CD14-positive monocyte (primary cell): ENCODE measurements at regions not wholly inside any gene's neighbourhood (a gene's known extent, or its start where the extent isn't known, plus 50 kb on each side); places are given as distances from the start of the nearest gene placed in this dataset.

Source experiments
- DNase-seq, 3 donors: peaks; one replicate each; pipeline ENCODE4 v3.0.0-alpha.2; 2011 to 2022
- H2AFZ ChIP-seq: 2 replicates; pipeline ENCODE4 v1.6.0; 2012; ENCODE audit warnings: mild to moderate bottlenecking, low read depth, low read length, inconsistent platforms; ENCODE audit not compliant: insufficient read depth, poor library complexity, severe bottlenecking
- H3K27ac ChIP-seq, 2 donors: 1 replicate in 1 of 2; 2 replicates in 1 of 2; pipeline ENCODE4 v1.5.1; 2012 to 2013; ENCODE audit warnings: low read length in 2 of 2, control low read depth in 1 of 2, inconsistent platforms in 1 of 2, low read depth in 1 of 2, mild to moderate bottlenecking in 1 of 2
- H3K27me3 ChIP-seq, 2 donors: one replicate each; pipeline versions ENCODE4 v1.6.0 to v1.6.1; 2011 to 2013; ENCODE audit warnings: low read length in 2 of 2; ENCODE audit not compliant: control insufficient read depth in 2 of 2, insufficient read depth in 2 of 2
- H3K36me3 ChIP-seq, 2 donors: replicated peaks in 1 of 2; 1 replicate in 1 of 2; 2 replicates in 1 of 2; pipeline versions ENCODE4 v1.5.1 to v1.6.1; 2012 to 2013; ENCODE audit warnings: low read length in 2 of 2, control low read depth in 1 of 2, inconsistent platforms in 1 of 2, mild to moderate bottlenecking in 1 of 2; ENCODE audit not compliant: insufficient read depth in 2 of 2, control insufficient read depth in 1 of 2
- H3K4me1 ChIP-seq, 2 donors: 1 replicate in 1 of 2; 2 replicates in 1 of 2; pipeline versions ENCODE4 v1.5.1 to v1.6.1; 2012 to 2013; ENCODE audit warnings: low read length in 2 of 2, control low read depth in 1 of 2, inconsistent platforms in 1 of 2, mild to moderate bottlenecking in 1 of 2, moderate library complexity in 1 of 2; ENCODE audit not compliant: insufficient read depth in 2 of 2, control insufficient read depth in 1 of 2
- H3K4me2 ChIP-seq: replicated peaks from 2 replicates; pipeline ENCODE3; 2012; ENCODE audit warnings: low read length, moderate library complexity, mild to moderate bottlenecking; ENCODE audit not compliant: poor library complexity, severe bottlenecking; ENCODE audit errors: extremely low read depth
- H3K4me3 ChIP-seq, 3 experiments: fragments of 200-600 bp in 1 of 3; sonication (generic) in 1 of 3; replicated peaks in 1 of 3; 1 replicate in 2 of 3; 2 replicates in 1 of 3; pipeline ENCODE4 v1.5.1; 2011 to 2013; ENCODE audit warnings: low read length in 3 of 3, mild to moderate bottlenecking in 3 of 3, control low read depth in 2 of 3, low read depth in 2 of 3, inconsistent platforms in 1 of 3, moderate library complexity in 1 of 3
- H3K79me2 ChIP-seq: 2 replicates; pipeline ENCODE4 v1.6.0; 2012; ENCODE audit warnings: mild to moderate bottlenecking, control low read depth, inconsistent platforms, low read length, moderate library complexity; ENCODE audit not compliant: insufficient read depth
- H3K9ac ChIP-seq: 2 replicates; pipeline ENCODE4 v1.6.0; 2017; ENCODE audit warnings: low read length, mild to moderate bottlenecking; ENCODE audit not compliant: insufficient read depth, poor library complexity, severe bottlenecking
- H3K9me3 ChIP-seq, 2 donors: replicated peaks in 1 of 2; 1 replicate in 1 of 2; 2 replicates in 1 of 2; pipeline versions ENCODE4 v1.5.1 to v1.6.1; 2012 to 2013; ENCODE audit warnings: low read length in 2 of 2, control low read depth in 1 of 2; ENCODE audit not compliant: control insufficient read depth in 1 of 2, insufficient read depth in 1 of 2
- H4K20me1 ChIP-seq: 2 replicates; pipeline ENCODE4 v1.6.0; 2012; ENCODE audit warnings: mild to moderate bottlenecking, low read length, control low read depth, moderate library complexity; ENCODE audit not compliant: insufficient read depth
- H3K27ac Mint-ChIP-seq, 7 donors: one replicate each; pipeline ENCODE4 v1.8.0; 2020; ENCODE audit warnings: mild to moderate bottlenecking in 7 of 7, mixed read lengths in 7 of 7, moderate library complexity in 6 of 7, inconsistent platforms in 2 of 7
- H3K27me3 Mint-ChIP-seq, 3 donors: one replicate each; pipeline ENCODE4 v1.8.0; 2021 to 2022; ENCODE audit warnings: low read depth in 3 of 3, mild to moderate bottlenecking in 3 of 3, mixed read lengths in 3 of 3, moderate library complexity in 3 of 3, inconsistent platforms in 1 of 3
- H3K36me3 Mint-ChIP-seq, 2 donors: one replicate each; pipeline ENCODE4 v1.8.0; 2020; ENCODE audit warnings: mixed read lengths in 2 of 2, inconsistent platforms in 1 of 2, mild to moderate bottlenecking in 1 of 2
- H3K4me1 Mint-ChIP-seq: one replicate; pipeline ENCODE4 v1.8.0; 2020; ENCODE audit warnings: mild to moderate bottlenecking, mixed read lengths
- H3K4me3 Mint-ChIP-seq, 2 donors: one replicate each; pipeline ENCODE4 v1.8.0; 2020; ENCODE audit warnings: mild to moderate bottlenecking in 2 of 2, mixed read lengths in 2 of 2, moderate library complexity in 1 of 2
- H3K9me3 Mint-ChIP-seq, 7 donors: one replicate each; pipeline ENCODE4 v1.8.0; 2020 to 2022; ENCODE audit warnings: mixed read lengths in 7 of 7, mild to moderate bottlenecking in 6 of 7, moderate library complexity in 6 of 7, inconsistent platforms in 2 of 7
- CTCF ChIP-seq: fragments of 200-600 bp; IDR thresholded peaks from one replicate; pipeline ENCODE4 v1.8.0; 2022; ENCODE audit warnings: antibody characterized with exemption, mild to moderate bottlenecking
- WGBS: methylation state at CpG from one replicate; pipeline ENCODE4 v1.1.5; 2013; ENCODE audit warnings: missing lambda C conversion rate; ENCODE audit not compliant: insufficient coverage; 5-methylcytosine and 5-hydroxymethylcytosine counted together
- intact Hi-C, 2 donors: fragments of 100-400 bp; cut with micrococcal nuclease; formaldehyde crosslinking; loops; one replicate each; pipeline versions ENCODE4 v1.15.0 to v1.15.1; 2023

DNA sequence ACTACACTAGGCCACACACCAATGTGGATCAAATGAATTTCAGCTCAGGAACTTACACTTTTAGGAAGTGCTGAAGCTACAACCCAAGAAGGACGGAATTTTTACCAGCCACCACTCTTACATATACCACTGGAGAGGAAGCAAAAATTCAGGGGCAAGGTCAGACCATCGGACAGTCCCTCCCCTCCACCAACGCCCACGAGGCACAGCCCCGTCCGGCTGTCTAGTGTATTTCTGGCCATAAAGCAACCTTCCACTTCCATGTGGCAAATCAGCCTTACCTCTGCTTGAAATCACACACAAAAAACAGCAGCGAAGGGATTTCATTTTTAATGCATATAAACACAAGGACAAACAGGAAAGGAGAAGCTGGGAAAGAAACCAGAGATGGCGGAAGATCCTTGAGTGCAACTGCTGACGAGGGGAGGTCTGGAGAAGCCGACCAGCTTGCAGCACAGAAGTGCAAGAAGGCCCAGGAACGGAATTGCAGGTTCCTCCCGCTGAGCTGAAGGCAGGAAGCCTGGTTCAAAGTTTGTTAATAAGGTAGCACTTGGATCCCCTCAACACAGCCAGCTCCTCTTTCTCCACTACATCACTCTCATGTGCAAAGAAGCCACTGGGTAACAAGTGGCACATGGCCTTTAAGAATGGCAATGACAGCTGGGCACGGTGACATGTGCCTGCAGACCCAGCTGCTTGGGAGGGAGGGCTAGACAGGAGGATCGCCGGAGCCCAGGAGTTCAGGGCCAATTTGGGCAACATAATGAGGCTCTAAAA is 71.5 kb downstream of the SHANK2 start:
- WGBS, result 62% methylated on average over 7 of the region's 15 CpGs
- Histone ChIP-seq H4K20me1 (no peaks in the 10 kb centered on the region), H3K9ac (no peak overlapping the region), H3K9me3 (peaks cover 4 to 6% of the 10 kb centered on the region in 2 donors), H3K4me1 (no peaks in the 10 kb centered on the region), H3K4me2 (no peak overlapping the region), H3K79me2 (no peaks in the 10 kb centered on the region), H3K27ac (no peak overlapping the region), H3K36me3 (no peaks in the 10 kb centered on the region), H3K27me3 (peaks cover 0 to 5% of the 10 kb centered on the region in 2 donors), H2AFZ (no peak overlapping the region), H3K4me3 (no peak overlapping the region)
- H3K4me3 Mint-ChIP-seq, result no peak overlapping the region
- H3K9me3 Mint-ChIP-seq, result peaks cover 4 to 17% (median 14%) of the 10 kb centered on the region in 7 donors
- no peak for DNase-seq
- H3K27me3 Mint-ChIP-seq, result peaks cover 5 to 23% (median 6%) of the 10 kb centered on the region in 3 donors
- intact Hi-C loops, result no loop called here
- H3K4me1 Mint-ChIP-seq, result no peaks in the 10 kb centered on the region
- no peaks in the 10 kb centered on the region for H3K36me3 Mint-ChIP-seq
- no peak for TF ChIP-seq CTCF
- H3K27ac Mint-ChIP-seq, result no peak overlapping the region

- H2AFZ ChIP-seq, result no peak overlapping the region
- no peaks in the 10 kb centered on the region for H3K4me1 ChIP-seq
- H4K20me1 ChIP-seq, result no peaks in the 10 kb centered on the region
- Mint-ChIP-seq H3K27ac (no peak overlapping the region), H3K4me3 (no peak overlapping the region), H3K27me3 (peaks cover 5 to 23% (median 6%) of the 10 kb centered on the region in 3 donors), H3K9me3 (peaks cover 6 to 23% (median 21%) of the 10 kb centered on the region in 7 donors), H3K4me1 (no peaks in the 10 kb centered on the region), H3K36me3 (no peaks in the 10 kb centered on the region)
- peaks cover 0 to 5% of the 10 kb centered on the region in 2 donors for H3K27me3 ChIP-seq
- H3K79me2 ChIP-seq, result no peaks in the 10 kb centered on the region
- no peak overlapping the region for H3K27ac ChIP-seq
- no peaks in the 10 kb centered on the region for H3K36me3 ChIP-seq
- TF ChIP-seq CTCF, result no peak
- intact Hi-C loops, result no loop called here
- H3K4me2 ChIP-seq, result no peak overlapping the region
- peaks cover 11 to 15% of the 10 kb centered on the region in 2 donors for H3K9me3 ChIP-seq
- H3K9ac ChIP-seq, result no peak overlapping the region
- no peak overlapping the region for H3K4me3 ChIP-seq
- 69% methylated on average over 5 of the region's 10 CpGs for WGBS
- no peak for DNase-seq
These were observed 72.3 kb downstream of the SHANK2 start for GRCh38 chr11:71179877-71180605.
